Glutamatergic neuron (in vitro differentiated cells): ENCODE measurements at regions not wholly inside any gene's neighbourhood (a gene's known extent, or its start where the extent isn't known, plus 50 kb on each side); places are given as distances from the start of the nearest gene placed in this dataset.

Source experiments
- DNase-seq: peaks from one replicate; pipeline ENCODE4 v3.0.0; 2022
- H3K27ac Mint-ChIP-seq: one replicate; pipeline ENCODE4 v1.8.0; 2020; ENCODE audit warnings: mild to moderate bottlenecking, mixed read lengths, inconsistent platforms; ENCODE audit not compliant: unreplicated experiment
- H3K27me3 Mint-ChIP-seq: one replicate; pipeline ENCODE4 v1.8.0; 2020; ENCODE audit warnings: mild to moderate bottlenecking, moderate library complexity, mixed read lengths, inconsistent platforms; ENCODE audit not compliant: unreplicated experiment
- H3K36me3 Mint-ChIP-seq: one replicate; pipeline ENCODE4 v1.8.0; 2020; ENCODE audit warnings: mild to moderate bottlenecking, mixed read lengths, inconsistent platforms; ENCODE audit not compliant: unreplicated experiment
- H3K4me1 Mint-ChIP-seq: one replicate; pipeline ENCODE4 v1.8.0; 2020; ENCODE audit warnings: mild to moderate bottlenecking, low read depth, mixed read lengths, inconsistent platforms; ENCODE audit not compliant: unreplicated experiment
- H3K4me3 Mint-ChIP-seq: one replicate; pipeline ENCODE4 v1.8.0; 2020; ENCODE audit warnings: mild to moderate bottlenecking, mixed read lengths, inconsistent platforms; ENCODE audit not compliant: unreplicated experiment
- H3K9me3 Mint-ChIP-seq: one replicate; pipeline ENCODE4 v1.8.0; 2020; ENCODE audit warnings: mild to moderate bottlenecking, moderate library complexity, mixed read lengths, inconsistent platforms; ENCODE audit not compliant: unreplicated experiment
- TF ChIP-seq, protein P1 (sequence below): fragments of 200-600 bp; sonication (generic); IDR thresholded peaks from one replicate; pipeline ENCODE4 v1.5.0; 2021; ENCODE audit not compliant: partially characterized antibody, unreplicated experiment

DNA sequence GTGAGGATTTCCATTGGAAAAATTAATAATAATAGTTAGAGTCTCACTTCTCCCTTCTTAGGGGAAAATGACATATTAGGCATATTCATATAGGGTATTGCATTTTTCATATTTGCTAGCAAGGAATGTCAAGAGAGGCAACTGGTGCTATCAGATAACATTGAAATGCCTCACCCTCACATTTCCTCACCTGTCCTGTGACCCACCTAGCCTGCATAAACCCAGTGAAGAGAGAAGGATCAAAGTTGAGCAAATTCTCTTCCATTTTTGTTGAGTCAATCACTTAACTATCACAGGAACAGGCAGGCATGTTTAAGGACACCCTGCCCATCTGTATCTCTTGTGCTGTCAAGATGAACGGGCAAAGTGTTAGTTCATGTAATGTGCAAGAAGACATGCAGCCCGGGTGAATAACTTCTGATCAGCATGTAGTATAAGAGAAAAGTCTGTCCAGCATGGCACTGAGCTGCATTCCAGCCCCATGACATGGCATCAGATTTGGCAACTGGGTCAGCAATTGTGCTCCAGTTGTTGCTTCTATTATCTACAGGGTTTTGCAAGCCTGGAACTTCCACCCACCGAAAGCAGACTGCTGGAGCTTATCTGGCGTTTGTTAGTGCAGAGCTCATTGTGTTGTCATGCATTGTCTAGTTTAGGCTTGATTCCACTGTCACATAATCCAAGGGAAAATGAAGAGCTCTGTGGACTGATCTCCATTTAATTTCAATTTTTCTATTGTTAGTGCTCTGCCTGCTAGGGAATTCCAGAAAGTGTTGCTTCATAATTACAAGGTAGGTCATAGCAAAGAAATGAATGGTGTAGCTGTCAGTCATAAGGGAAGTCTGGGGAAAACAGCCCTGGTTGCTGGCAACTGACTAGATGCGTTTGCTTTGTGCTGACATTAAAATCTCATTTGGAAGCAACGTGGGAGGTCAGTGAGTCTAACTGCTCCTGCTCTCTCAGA is 138.4 kb upstream of the TNFAIP3 start:
- peaks cover 2% of the 10 kb centered on the region for H3K27me3 Mint-ChIP-seq
- no peak for DNase-seq
- H3K9me3 Mint-ChIP-seq, result no peaks in the 10 kb centered on the region
- H3K4me1 Mint-ChIP-seq, result peaks cover 3% of the 10 kb centered on the region
- TF ChIP-seq, protein P1, sequence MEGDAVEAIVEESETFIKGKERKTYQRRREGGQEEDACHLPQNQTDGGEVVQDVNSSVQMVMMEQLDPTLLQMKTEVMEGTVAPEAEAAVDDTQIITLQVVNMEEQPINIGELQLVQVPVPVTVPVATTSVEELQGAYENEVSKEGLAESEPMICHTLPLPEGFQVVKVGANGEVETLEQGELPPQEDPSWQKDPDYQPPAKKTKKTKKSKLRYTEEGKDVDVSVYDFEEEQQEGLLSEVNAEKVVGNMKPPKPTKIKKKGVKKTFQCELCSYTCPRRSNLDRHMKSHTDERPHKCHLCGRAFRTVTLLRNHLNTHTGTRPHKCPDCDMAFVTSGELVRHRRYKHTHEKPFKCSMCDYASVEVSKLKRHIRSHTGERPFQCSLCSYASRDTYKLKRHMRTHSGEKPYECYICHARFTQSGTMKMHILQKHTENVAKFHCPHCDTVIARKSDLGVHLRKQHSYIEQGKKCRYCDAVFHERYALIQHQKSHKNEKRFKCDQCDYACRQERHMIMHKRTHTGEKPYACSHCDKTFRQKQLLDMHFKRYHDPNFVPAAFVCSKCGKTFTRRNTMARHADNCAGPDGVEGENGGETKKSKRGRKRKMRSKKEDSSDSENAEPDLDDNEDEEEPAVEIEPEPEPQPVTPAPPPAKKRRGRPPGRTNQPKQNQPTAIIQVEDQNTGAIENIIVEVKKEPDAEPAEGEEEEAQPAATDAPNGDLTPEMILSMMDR, result no peak
- H3K36me3 Mint-ChIP-seq, result no peaks in the 10 kb centered on the region
- no peak overlapping the region for H3K4me3 Mint-ChIP-seq
- H3K27ac Mint-ChIP-seq, result no peak overlapping the region

DNA sequence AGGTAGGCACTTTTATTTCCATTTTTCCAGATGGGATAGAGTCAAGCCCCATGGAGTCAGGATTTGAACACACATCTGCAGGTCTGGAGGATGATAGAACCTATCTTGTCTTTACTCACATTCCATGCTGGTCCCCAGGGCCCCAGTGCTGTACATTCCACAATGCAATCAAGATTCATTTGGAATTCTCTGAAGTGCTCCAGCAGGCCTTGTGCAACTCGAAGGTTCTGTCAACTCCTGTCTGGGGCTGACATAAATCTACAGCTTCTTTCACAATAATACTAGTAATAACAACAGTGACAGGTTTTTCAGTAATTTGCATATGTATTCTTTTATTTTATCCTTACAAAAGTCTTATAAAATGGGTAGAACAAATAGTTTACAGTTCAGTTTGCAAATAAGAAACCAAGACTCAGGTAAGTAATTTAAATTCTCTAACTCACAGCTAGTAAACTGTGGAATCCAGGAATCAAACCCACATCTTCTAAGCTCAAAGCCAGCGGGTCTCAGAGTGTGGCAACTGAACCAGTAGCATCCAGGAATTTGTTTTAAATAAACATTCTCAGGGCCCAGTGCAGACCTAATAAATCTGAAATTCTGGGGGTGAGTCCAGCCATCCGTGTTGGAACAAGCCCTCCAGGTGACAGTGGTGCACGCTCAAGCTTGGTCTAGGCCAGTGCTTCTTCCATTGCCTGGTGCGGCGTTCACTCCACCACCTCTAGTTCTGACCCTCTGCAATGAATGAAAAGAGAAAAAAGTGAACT is 137.0 kb upstream of the TNFAIP3 start:
- H3K9me3 Mint-ChIP-seq, result no peaks in the 10 kb centered on the region
- no peak overlapping the region for H3K27ac Mint-ChIP-seq
- peaks cover 2% of the 10 kb centered on the region for H3K27me3 Mint-ChIP-seq
- H3K36me3 Mint-ChIP-seq, result no peaks in the 10 kb centered on the region
- TF ChIP-seq, protein P1, result no peak
- DNase-seq, result no peak
- H3K4me3 Mint-ChIP-seq, result no peak overlapping the region
- H3K4me1 Mint-ChIP-seq, result no peaks in the 10 kb centered on the region

- TF ChIP-seq, protein P1, result no peak
- Mint-ChIP-seq H3K9me3 (no peaks in the 10 kb centered on the region), H3K27me3 (peaks cover 2% of the 10 kb centered on the region)
Observed at GRCh38 chr6:137731600-137731959, 135.5 kb upstream of the TNFAIP3 start.

GRCh38 chr6:137731960-137732616 is 135.0 kb upstream of the TNFAIP3 start:
- H3K4me3 Mint-ChIP-seq, result no peak overlapping the region
- no peaks in the 10 kb centered on the region for H3K4me1 Mint-ChIP-seq
- H3K27me3 Mint-ChIP-seq, result peaks cover 2% of the 10 kb centered on the region
- no peaks in the 10 kb centered on the region for H3K36me3 Mint-ChIP-seq
- TF ChIP-seq, protein P1, result no peak
- no peak overlapping the region for H3K27ac Mint-ChIP-seq
- no peaks in the 10 kb centered on the region for H3K9me3 Mint-ChIP-seq
- DNase-seq, result no peak

More at GRCh38 chr6:137731600-137731959, 135.5 kb upstream of the TNFAIP3 start:
- no peak overlapping the region for H3K4me3 Mint-ChIP-seq
- no peak for DNase-seq
- H3K27ac Mint-ChIP-seq, result no peak overlapping the region
- no peaks in the 10 kb centered on the region for H3K36me3 Mint-ChIP-seq
- H3K4me1 Mint-ChIP-seq, result no peaks in the 10 kb centered on the region
